Neural cell (in vitro differentiated cells): ENCODE measurements at regions not wholly inside any gene's neighbourhood (a gene's known extent, or its start where the extent isn't known, plus 50 kb on each side); places are given as distances from the start of the nearest gene placed in this dataset.

Source experiments
- H2AFZ ChIP-seq: fragments of 200-600, 300-800 bp; sonication (generic), shearing (Covaris generic); 2 replicates; pipeline ENCODE4 v1.6.0; 2014; ENCODE audit warnings: low read depth, mild to moderate bottlenecking, antibody characterized with exemption, low read length, moderate library complexity
- H3F3A ChIP-seq: fragments of 200-600 bp; shearing (Covaris generic); 2 replicates; pipeline ENCODE4 v1.6.1; 2016; ENCODE audit warnings: mild to moderate bottlenecking, moderate library complexity, mixed read lengths, antibody characterized with exemption, low read length; ENCODE audit not compliant: insufficient read depth, poor library complexity, severe bottlenecking
- H3K27ac ChIP-seq: fragments of 200-600, 300-800 bp; sonication (generic), shearing (Covaris generic); 2 replicates; pipeline ENCODE4 v1.5.1; 2014; ENCODE audit warnings: mild to moderate bottlenecking, low read length, moderate library complexity
- H3K27me3 ChIP-seq: fragments of 300-800, 200-600 bp; sonication (generic), shearing (Covaris generic); 2 replicates; pipeline ENCODE4 v1.6.0; 2014; ENCODE audit warnings: mild to moderate bottlenecking, low read depth, low read length, moderate library complexity; ENCODE audit not compliant: insufficient read depth
- H3K36me3 ChIP-seq: fragments of 300-800, 200-600 bp; sonication (generic), shearing (Covaris generic); 2 replicates; pipeline ENCODE4 v1.5.1; 2014; ENCODE audit warnings: mild to moderate bottlenecking, antibody characterized with exemption, low read length, moderate library complexity; ENCODE audit not compliant: insufficient read depth
- H3K4me2 ChIP-seq: fragments of 300-800, 200-600 bp; sonication (generic), shearing (Covaris generic); 2 replicates; pipeline ENCODE4 v1.6.0; 2014; ENCODE audit warnings: mild to moderate bottlenecking, low read length
- H3K4me3 ChIP-seq: fragments of 300-800, 200-600 bp; sonication (generic), shearing (Covaris generic); 2 replicates; pipeline ENCODE4 v1.5.1; 2014; ENCODE audit warnings: mild to moderate bottlenecking, low read length, moderate library complexity
- H3K79me2 ChIP-seq: fragments of 200-600 bp; shearing (Covaris generic); replicated peaks from 2 replicates; pipeline ENCODE4 v1.6.0; 2014; ENCODE audit warnings: mild to moderate bottlenecking, low read length, moderate library complexity; ENCODE audit not compliant: insufficient read depth
- H3K9ac ChIP-seq: fragments of 300-800, 200-600 bp; sonication (generic), shearing (Covaris generic); 2 replicates; pipeline ENCODE4 v1.6.1; 2016; ENCODE audit warnings: mild to moderate bottlenecking, low read length, mixed read lengths
- H3K9me2 ChIP-seq: fragments of 200-600 bp; shearing (Covaris generic); 2 replicates; pipeline ENCODE4 v1.6.1; 2016; ENCODE audit warnings: mild to moderate bottlenecking, low read length, mixed read lengths; ENCODE audit not compliant: insufficient read depth
- H3K9me3 ChIP-seq: fragments of 200-600, 300-800 bp; sonication (generic), shearing (Covaris generic); 2 replicates; pipeline ENCODE4 v1.6.1; 2016; ENCODE audit warnings: mild to moderate bottlenecking, mixed run types, low read length, moderate library complexity, mixed read lengths
- H4K20me1 ChIP-seq: fragments of 200-600 bp; shearing (Covaris generic); 2 replicates; pipeline ENCODE4 v1.6.1; 2016; ENCODE audit warnings: mild to moderate bottlenecking, mixed run types; ENCODE audit not compliant: insufficient read depth
- EP300 ChIP-seq: fragments of 450-650 bp; conservative IDR thresholded peaks from 2 replicates; pipeline ENCODE4 v1.6.1; 2014; ENCODE audit warnings: antibody characterized with exemption, mild to moderate bottlenecking, moderate library complexity; ENCODE audit not compliant: poor library complexity, severe bottlenecking
- EZH2 ChIP-seq: fragments of 200-600, 300-800 bp; shearing (Covaris generic), sonication (generic); IDR thresholded peaks from 2 replicates; pipeline ENCODE4 v1.6.1; 2014; ENCODE audit warnings: antibody characterized with exemption, low read length, borderline replicate concordance, mild to moderate bottlenecking; ENCODE audit not compliant: insufficient read depth, poor library complexity, severe bottlenecking
- MXI1 ChIP-seq: fragments of 450-650 bp; conservative IDR thresholded peaks from 2 replicates; pipeline ENCODE4 v1.6.1; 2014; ENCODE audit warnings: antibody characterized with exemption, mild to moderate bottlenecking; ENCODE audit not compliant: poor library complexity, severe bottlenecking
- POLR2AphosphoS5 ChIP-seq: IDR thresholded peaks from 2 replicates; pipeline ENCODE4 v1.6.1; 2012
- RAD21 ChIP-seq: fragments of 450-650 bp; conservative IDR thresholded peaks from 2 replicates; pipeline ENCODE4 v1.6.1; 2014; ENCODE audit warnings: antibody characterized with exemption, mild to moderate bottlenecking, moderate library complexity
- REST ChIP-seq: IDR thresholded peaks from 2 replicates; pipeline ENCODE4 v1.6.1; 2012; ENCODE audit warnings: borderline replicate concordance
- SMC3 ChIP-seq: fragments of 450-650 bp; conservative IDR thresholded peaks from 2 replicates; pipeline ENCODE4 v1.6.1; 2014; ENCODE audit warnings: antibody characterized with exemption, mild to moderate bottlenecking, moderate library complexity; ENCODE audit not compliant: poor library complexity
- TAF1 ChIP-seq: IDR thresholded peaks from 2 replicates; pipeline ENCODE4 v1.6.1; 2012; ENCODE audit warnings: low read depth
- TF ChIP-seq, protein P1 (sequence below): fragments of 450-650 bp; IDR thresholded peaks from 2 replicates; pipeline ENCODE4 v1.5.1; 2014; ENCODE audit warnings: antibody characterized with exemption, mild to moderate bottlenecking, moderate library complexity; ENCODE audit not compliant: poor library complexity, severe bottlenecking

GRCh38 chr14:38775986-38776385, 327.0 kb downstream of the SEC23A start:
- Histone ChIP-seq H3K79me2 (no peaks in the 10 kb centered on the region), H3K27me3 (no peaks in the 10 kb centered on the region), H3K4me2 (no peak overlapping the region), H3K9me2 (no peaks in the 10 kb centered on the region), H4K20me1 (no peaks in the 10 kb centered on the region), H2AFZ (no peak overlapping the region), H3K4me3 (no peak overlapping the region), H3F3A (no peaks in the 10 kb centered on the region), H3K9me3 (no peaks in the 10 kb centered on the region), H3K27ac (no peak overlapping the region), H3K36me3 (no peaks in the 10 kb centered on the region), H3K9ac (no peak overlapping the region)
- TF ChIP-seq TAF1 = no peak
- TF ChIP-seq, protein P1, sequence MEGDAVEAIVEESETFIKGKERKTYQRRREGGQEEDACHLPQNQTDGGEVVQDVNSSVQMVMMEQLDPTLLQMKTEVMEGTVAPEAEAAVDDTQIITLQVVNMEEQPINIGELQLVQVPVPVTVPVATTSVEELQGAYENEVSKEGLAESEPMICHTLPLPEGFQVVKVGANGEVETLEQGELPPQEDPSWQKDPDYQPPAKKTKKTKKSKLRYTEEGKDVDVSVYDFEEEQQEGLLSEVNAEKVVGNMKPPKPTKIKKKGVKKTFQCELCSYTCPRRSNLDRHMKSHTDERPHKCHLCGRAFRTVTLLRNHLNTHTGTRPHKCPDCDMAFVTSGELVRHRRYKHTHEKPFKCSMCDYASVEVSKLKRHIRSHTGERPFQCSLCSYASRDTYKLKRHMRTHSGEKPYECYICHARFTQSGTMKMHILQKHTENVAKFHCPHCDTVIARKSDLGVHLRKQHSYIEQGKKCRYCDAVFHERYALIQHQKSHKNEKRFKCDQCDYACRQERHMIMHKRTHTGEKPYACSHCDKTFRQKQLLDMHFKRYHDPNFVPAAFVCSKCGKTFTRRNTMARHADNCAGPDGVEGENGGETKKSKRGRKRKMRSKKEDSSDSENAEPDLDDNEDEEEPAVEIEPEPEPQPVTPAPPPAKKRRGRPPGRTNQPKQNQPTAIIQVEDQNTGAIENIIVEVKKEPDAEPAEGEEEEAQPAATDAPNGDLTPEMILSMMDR = no peak
- no peak for TF ChIP-seq EZH2
- TF ChIP-seq SMC3 = no peak
- no peak for TF ChIP-seq EP300
- TF ChIP-seq REST = no peak
- no peak for TF ChIP-seq POLR2AphosphoS5
- TF ChIP-seq MXI1 = no peak
- no peak for TF ChIP-seq RAD21

DNA sequence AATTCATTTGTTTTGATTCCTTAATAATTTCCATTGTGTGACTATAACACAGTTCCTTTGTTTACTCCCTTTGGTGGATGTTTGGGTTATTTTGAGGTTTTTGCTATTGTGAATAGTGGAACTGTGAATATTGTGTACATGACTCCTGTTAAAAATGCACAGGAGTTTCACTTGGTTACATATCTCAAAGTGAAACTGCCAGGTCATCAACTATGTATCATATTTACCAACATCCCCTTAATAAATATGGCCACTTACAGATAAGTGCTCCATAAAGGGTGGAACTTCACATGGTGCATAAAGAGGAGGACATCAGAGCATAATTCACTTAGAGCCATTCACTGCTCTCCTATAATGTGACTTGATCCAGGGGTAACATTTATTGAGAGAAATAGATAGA, 328.9 kb downstream of the SEC23A start:
- H3K27ac ChIP-seq = no peak overlapping the region
- no peaks in the 10 kb centered on the region for H4K20me1 ChIP-seq
- TF ChIP-seq SMC3 (no peak), REST (no peak), POLR2AphosphoS5 (no peak), EZH2 (no peak), TAF1 (no peak)
- TF ChIP-seq, protein P1 = no peak
- no peaks in the 10 kb centered on the region for H3K36me3 ChIP-seq
- H3K9ac ChIP-seq = no peak overlapping the region
- no peaks in the 10 kb centered on the region for H3K27me3 ChIP-seq
- no peaks in the 10 kb centered on the region for H3K79me2 ChIP-seq
- no peaks in the 10 kb centered on the region for H3F3A ChIP-seq
- H2AFZ ChIP-seq = no peak overlapping the region
- no peak overlapping the region for H3K4me3 ChIP-seq
- H3K9me2 ChIP-seq = no peaks in the 10 kb centered on the region
- H3K9me3 ChIP-seq = no peaks in the 10 kb centered on the region
- H3K4me2 ChIP-seq = no peak overlapping the region
